ENCODE measurements at regions not wholly inside any gene's neighbourhood (a gene's known extent, or its start where the extent isn't known, plus 50 kb on each side); places are given as distances from the start of the nearest gene placed in this dataset.

DNA sequence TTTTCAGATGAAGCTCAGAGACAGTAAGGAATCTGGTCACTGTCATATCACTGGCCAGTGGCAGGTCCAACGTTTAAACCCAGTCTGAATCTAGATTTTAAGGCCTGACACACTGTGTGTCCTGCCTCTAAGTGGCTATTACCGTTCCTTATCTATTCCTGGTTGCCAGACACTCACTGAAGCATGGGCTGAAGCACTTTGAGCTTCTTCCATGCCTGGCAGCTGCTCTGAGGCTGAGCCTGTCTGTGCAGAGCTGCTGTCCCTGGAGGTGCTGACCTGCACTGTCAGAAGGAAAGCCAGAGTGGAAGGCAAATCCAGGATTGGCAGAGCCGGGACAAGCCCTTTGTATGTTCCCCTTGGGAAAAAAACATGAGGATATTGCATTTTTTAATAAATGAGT is 109.2 kb upstream of the SLC7A1 start:
- H3K9me3 ChIP-seq (replicated peaks; ENCODE audit: control insufficient read depth, insufficient read depth, low read length), result no peaks in the 10 kb centered on the region
- dilution Hi-C loops (cut with MboI; ENCODE audit: extremely low pct_ligation_motif_present, low sequenced_read_pairs) (loop anchor here (25.0 kb wide), 1 partner anchor 242 kb away; no protein-coding TSS in a partner anchor), intact Hi-C loops (cut with micrococcal nuclease) (no loop called here)
- peaks cover 12% of the 10 kb centered on the region for H3K4me1 ChIP-seq (ENCODE audit: control insufficient read depth, extremely low read depth, insufficient read depth, low read length)
- no peak overlapping the region for H3K4me2 ChIP-seq (ENCODE audit: insufficient read depth, low read length)
- ChIA-PET CTCF (interaction anchor here (1.0 to 10.9 kb wide), 6 partner anchors 9 to 249 kb away, joined by 3 to 301 read pairs (median 4); no protein-coding TSS in a partner anchor), POLR2A (no interaction called here)
- H3K27me3 ChIP-seq (ENCODE audit: control insufficient read depth in 2 of 2, insufficient read depth in 2 of 2, low read length in 2 of 2), result no peaks in the 10 kb centered on the region
- no peak overlapping the region for H3K9ac ChIP-seq (replicated peaks; ENCODE audit: extremely low read depth, insufficient read depth, low read length)
- no peak overlapping the region for H2AFZ ChIP-seq (ENCODE audit: low read depth, low read length)
- H3K9me1 ChIP-seq (replicated peaks; ENCODE audit: control insufficient read depth, extremely low read depth, insufficient read depth, low read length), result no peaks in the 10 kb centered on the region
- no peaks in the 10 kb centered on the region for H3K36me3 ChIP-seq (ENCODE audit: control insufficient read depth in 2 of 2, extremely low read depth in 1 of 2, insufficient read depth in 2 of 2, low read length in 2 of 2)
- no peaks in the 10 kb centered on the region for H4K20me1 ChIP-seq (replicated peaks; ENCODE audit: control insufficient read depth, extremely low read depth, insufficient read depth, low read length)
- H3K79me2 ChIP-seq (ENCODE audit: control insufficient read depth, insufficient read depth, low read length), result no peaks in the 10 kb centered on the region
- no peak overlapping the region for H3K27ac ChIP-seq (ENCODE audit: insufficient read depth, low read depth, low read length)
- no peak for FAIRE-seq
- BruUV-seq (replicated peaks), result no TSS peak
- no peak overlapping the region for H3K4me3 ChIP-seq (replicated peaks in 1 of 3; ENCODE audit: insufficient read depth in 1 of 3, low read depth in 1 of 3, low read length in 3 of 3)
- no peak for TF ChIP-seq GATA2 (IDR thresholded peaks at IDR 0.05; ENCODE audit: insufficient read depth, insufficient read length, low read depth, low read length)
- TF ChIP-seq EZH2 (IDR thresholded peaks at IDR 0.05; ENCODE audit: borderline replicate concordance, low read depth, low read length, severe bottlenecking), result no peak
- TF ChIP-seq FOS (IDR thresholded peaks at IDR 0.05; ENCODE audit: borderline replicate concordance, insufficient read depth, low read length), result no peak
- TF ChIP-seq, protein P1, sequence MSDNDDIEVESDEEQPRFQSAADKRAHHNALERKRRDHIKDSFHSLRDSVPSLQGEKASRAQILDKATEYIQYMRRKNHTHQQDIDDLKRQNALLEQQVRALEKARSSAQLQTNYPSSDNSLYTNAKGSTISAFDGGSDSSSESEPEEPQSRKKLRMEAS (IDR thresholded peaks at IDR 0.05; ENCODE audit: insufficient read depth, insufficient read length), result no peak
- no peak for TF ChIP-seq POLR2A (IDR thresholded peaks at IDR 0.05; ENCODE audit: low read depth, low read length)
- no peak for TF ChIP-seq POLR2AphosphoS5 (IDR thresholded peaks at IDR 0.05; ENCODE audit: insufficient read depth, low read depth, low read length)
- TF ChIP-seq, protein P2, sequence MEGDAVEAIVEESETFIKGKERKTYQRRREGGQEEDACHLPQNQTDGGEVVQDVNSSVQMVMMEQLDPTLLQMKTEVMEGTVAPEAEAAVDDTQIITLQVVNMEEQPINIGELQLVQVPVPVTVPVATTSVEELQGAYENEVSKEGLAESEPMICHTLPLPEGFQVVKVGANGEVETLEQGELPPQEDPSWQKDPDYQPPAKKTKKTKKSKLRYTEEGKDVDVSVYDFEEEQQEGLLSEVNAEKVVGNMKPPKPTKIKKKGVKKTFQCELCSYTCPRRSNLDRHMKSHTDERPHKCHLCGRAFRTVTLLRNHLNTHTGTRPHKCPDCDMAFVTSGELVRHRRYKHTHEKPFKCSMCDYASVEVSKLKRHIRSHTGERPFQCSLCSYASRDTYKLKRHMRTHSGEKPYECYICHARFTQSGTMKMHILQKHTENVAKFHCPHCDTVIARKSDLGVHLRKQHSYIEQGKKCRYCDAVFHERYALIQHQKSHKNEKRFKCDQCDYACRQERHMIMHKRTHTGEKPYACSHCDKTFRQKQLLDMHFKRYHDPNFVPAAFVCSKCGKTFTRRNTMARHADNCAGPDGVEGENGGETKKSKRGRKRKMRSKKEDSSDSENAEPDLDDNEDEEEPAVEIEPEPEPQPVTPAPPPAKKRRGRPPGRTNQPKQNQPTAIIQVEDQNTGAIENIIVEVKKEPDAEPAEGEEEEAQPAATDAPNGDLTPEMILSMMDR (IDR thresholded peaks at IDR 0.05; ENCODE audit: extremely low read depth in 1 of 2, insufficient read depth in 1 of 2, low read depth in 1 of 2, low read length in 2 of 2), result no peak
- TF ChIP-seq JUN (IDR thresholded peaks at IDR 0.05; ENCODE audit: borderline replicate concordance, insufficient read depth, insufficient read length, low read depth), result no peak
- no peak for TF ChIP-seq MYC (IDR thresholded peaks at IDR 0.05; ENCODE audit: low read depth, low read length)
- DNase-seq (ENCODE audit: low read depth, low spot score), result no peak
